Activated T-cell treated with anti-CD3 and anti-CD28 coated beads, Interleukin-2, amount 50 U/mL, for 48 hours (primary cell): ENCODE measurements at regions not wholly inside any gene's neighbourhood (a gene's known extent, or its start where the extent isn't known, plus 50 kb on each side); places are given as distances from the start of the nearest gene placed in this dataset.

Experiments
- DNase-seq, 2 experiments: peaks; one replicate each; pipeline ENCODE4 v3.0.0-alpha.2; 2020

GRCh38 chr2:128537646-128538045 is 219.0 kb upstream of the HS6ST1 start:
- no peak for DNase-seq

GRCh38 chr2:128538396-128538795 is 219.7 kb upstream of the HS6ST1 start:
- no peak for DNase-seq

GRCh38 chr2:128540670-128541069 is 222.0 kb upstream of the HS6ST1 start:
- no peak for DNase-seq

- no peak for DNase-seq
Observed at GRCh38 chr2:128541448-128541847, 222.8 kb upstream of the HS6ST1 start.

GRCh38 chr2:128543036-128543435 is 224.4 kb upstream of the HS6ST1 start:
- DNase-seq = no peak

- DNase-seq = no peak
Observed at GRCh38 chr2:128543646-128544045, 225.0 kb upstream of the HS6ST1 start.

- DNase-seq = no peak
Observed at GRCh38 chr2:128544321-128545037, 225.8 kb upstream of the HS6ST1 start.

GRCh38 chr2:128545085-128545484 is 226.4 kb upstream of the HS6ST1 start:
- DNase-seq = no peak

GRCh38 chr2:128545829-128546228 is 227.2 kb upstream of the HS6ST1 start:
- no peak for DNase-seq

GRCh38 chr2:128547667-128548066 is 229.0 kb upstream of the HS6ST1 start:
- DNase-seq = no peak

- DNase-seq = no peak
Observed at GRCh38 chr2:128548461-128548891, 229.8 kb upstream of the HS6ST1 start.

GRCh38 chr2:128549094-128549493 is 230.4 kb upstream of the HS6ST1 start:
- no peak for DNase-seq

- no peak for DNase-seq
Observed at GRCh38 chr2:128549646-128550260, 231.1 kb upstream of the HS6ST1 start.

- no peak for DNase-seq
Observed at GRCh38 chr2:128550389-128550788, 231.7 kb upstream of the HS6ST1 start.

- DNase-seq = no peak
Observed at GRCh38 chr2:128550801-128551416, 232.2 kb upstream of the HS6ST1 start.

GRCh38 chr2:128551435-128551834 is 232.8 kb upstream of the HS6ST1 start:
- DNase-seq = no peak

GRCh38 chr2:128552141-128552805 is 233.6 kb upstream of the HS6ST1 start:
- DNase-seq = no peak

- no peak for DNase-seq
Observed at GRCh38 chr2:128552806-128553551, 234.3 kb upstream of the HS6ST1 start.

- DNase-seq = no peak
Observed at GRCh38 chr2:128554151-128554769, 235.6 kb upstream of the HS6ST1 start.

- DNase-seq = no peak
Observed at GRCh38 chr2:128555433-128555832, 236.8 kb upstream of the HS6ST1 start.

- DNase-seq = no peak
Observed at GRCh38 chr2:128556089-128556488, 237.4 kb upstream of the HS6ST1 start.

- DNase-seq = no peak
Observed at GRCh38 chr2:128556633-128557032, 238.0 kb upstream of the HS6ST1 start.
